HG02840 (cell line): ENCODE measurements at regions not wholly inside any gene's neighbourhood (a gene's known extent, or its start where the extent isn't known, plus 50 kb on each side); places are given as distances from the start of the nearest gene placed in this dataset.

Experiments used
- ATAC-seq: cut with Tn5 transposase; IDR thresholded peaks from one replicate; pipeline ENCODE4 v1.9.1; 2021; ENCODE audit warnings: mild to moderate bottlenecking, moderate library complexity, moderate number of reproducible peaks; ENCODE audit not compliant: unreplicated experiment, low FRiP score

GRCh38 chr1:191546803-191547202 lies 611.5 kb upstream of the RGS18 start:
- ATAC-seq: no peak

- ATAC-seq: no peak
Measured at GRCh38 chr1:191551019-191551418, 607.2 kb upstream of the RGS18 start.

- no peak for ATAC-seq
Measured at GRCh38 chr1:191558379-191558778, 599.9 kb upstream of the RGS18 start.

- no peak for ATAC-seq
Measured at GRCh38 chr1:191561276-191561675, 597.0 kb upstream of the RGS18 start.

- ATAC-seq: no peak
Measured at GRCh38 chr1:191564275-191564674, 594.0 kb upstream of the RGS18 start.

- ATAC-seq: no peak
Measured at GRCh38 chr1:191572479-191572878, 585.8 kb upstream of the RGS18 start.

- no peak for ATAC-seq
Measured at GRCh38 chr1:191575180-191575579, 583.1 kb upstream of the RGS18 start.

GRCh38 chr1:191575746-191576145 lies 582.5 kb upstream of the RGS18 start:
- no peak for ATAC-seq

- no peak for ATAC-seq
Measured at GRCh38 chr1:191577213-191577612, 581.0 kb upstream of the RGS18 start.

GRCh38 chr1:191578281-191578680 lies 580.0 kb upstream of the RGS18 start:
- ATAC-seq: no peak

- no peak for ATAC-seq
Measured at GRCh38 chr1:191579019-191579418, 579.2 kb upstream of the RGS18 start.

- ATAC-seq: no peak
Measured at GRCh38 chr1:191582169-191582568, 576.1 kb upstream of the RGS18 start.

- ATAC-seq: no peak
Measured at GRCh38 chr1:191585095-191585494, 573.2 kb upstream of the RGS18 start.

- ATAC-seq: no peak
Measured at GRCh38 chr1:191588905-191589304, 569.4 kb upstream of the RGS18 start.

GRCh38 chr1:191589536-191589935 lies 568.7 kb upstream of the RGS18 start:
- ATAC-seq: no peak

GRCh38 chr1:191590578-191590977 lies 567.7 kb upstream of the RGS18 start:
- no peak for ATAC-seq

GRCh38 chr1:191592039-191592438 lies 566.2 kb upstream of the RGS18 start:
- ATAC-seq: no peak

GRCh38 chr1:191592907-191593306 lies 565.4 kb upstream of the RGS18 start:
- ATAC-seq: no peak

- ATAC-seq: no peak
Measured at GRCh38 chr1:191595170-191595569, 563.1 kb upstream of the RGS18 start.

- ATAC-seq: no peak
Measured at GRCh38 chr1:191608367-191608766, 549.9 kb upstream of the RGS18 start.

- ATAC-seq: no peak
Measured at GRCh38 chr1:191609305-191609704, 549.0 kb upstream of the RGS18 start.

- no peak for ATAC-seq
Measured at GRCh38 chr1:191615101-191615821, 543.0 kb upstream of the RGS18 start.

GRCh38 chr1:191618181-191618580 lies 540.1 kb upstream of the RGS18 start:
- ATAC-seq: no peak
